Testis (tissue), 2 donors: ENCODE measurements at regions not wholly inside any gene's neighbourhood (a gene's known extent, or its start where the extent isn't known, plus 50 kb on each side); places are given as distances from the start of the nearest gene placed in this dataset.

Experiments used
- DNase-seq: peaks from one replicate; pipeline ENCODE4 v3.0.0-alpha.2; 2019
- H3K27ac ChIP-seq, 2 donors: fragments of 200-600 bp; sonication (generic); one replicate each; pipeline ENCODE4 v1.5.1; 2019
- H3K27me3 ChIP-seq: fragments of 200-600 bp; sonication (generic); one replicate; pipeline ENCODE4 v1.5.1; 2019
- H3K36me3 ChIP-seq: fragments of 200-600 bp; sonication (generic); one replicate; pipeline ENCODE4 v1.5.1; 2017; ENCODE audit warnings: low read depth; ENCODE audit errors: missing control alignments
- H3K4me1 ChIP-seq: fragments of 200-600 bp; sonication (generic); one replicate; pipeline ENCODE4 v1.5.1; 2019
- H3K4me3 ChIP-seq, 2 donors: fragments of 200-600 bp; sonication (generic); one replicate each; pipeline ENCODE4 v1.5.1; 2017 to 2019
- H3K9me3 ChIP-seq: fragments of 200-600 bp; sonication (generic); one replicate; pipeline ENCODE4 v1.5.1; 2017
- CTCF ChIP-seq, 3 experiments: fragments of 450-650 bp in 2 of 3; fragments of 200-600 bp in 1 of 3; sonication (generic) in 1 of 3; IDR thresholded peaks; one replicate each; pipeline ENCODE4 v1.5.1; 2016 to 2019; ENCODE audit warnings: antibody characterized with exemption in 3 of 3, mild to moderate bottlenecking in 2 of 3, moderate library complexity in 1 of 3
- POLR2A ChIP-seq: fragments of 450-650 bp; IDR thresholded peaks from one replicate; pipeline ENCODE4 v1.6.1; 2017; ENCODE audit warnings: antibody characterized with exemption, mild to moderate bottlenecking, moderate library complexity
- WGBS, 2 donors: methylation state at CpG; one replicate each; pipeline ENCODE4 v1.1.5; 2018; 5-methylcytosine and 5-hydroxymethylcytosine counted together
- intact Hi-C: fragments of 100-400 bp; cut with DNase I; formaldehyde crosslinking; loops from one replicate; pipeline ENCODE4 v1.15.1; 2023; ENCODE audit warnings: low total_unique reads

- Histone ChIP-seq H3K4me3 (no peak overlapping the region), H3K27ac (no peak overlapping the region), H3K4me1 (peaks cover 8% of the 10 kb centered on the region), H3K36me3 (no peaks in the 10 kb centered on the region), H3K9me3 (no peaks in the 10 kb centered on the region), H3K27me3 (no peaks in the 10 kb centered on the region)
- intact Hi-C loops = no loop called here
- WGBS, 2 donors = 92 to 94% methylated on average over 7 to 9 of the region's 9 CpGs
- TF ChIP-seq CTCF (IDR thresholded peaks at IDR 0.05) (no peak), POLR2A (no peak)
- DNase-seq = no peak
These were observed 67.1 kb upstream of the TAF1B start for GRCh38 chr2:9775999-9776712.

- intact Hi-C loops = no loop called here
- no peak for DNase-seq
- TF ChIP-seq POLR2A (no peak), CTCF (IDR thresholded peaks at IDR 0.05) (no peak)
- no peaks in the 10 kb centered on the region for H3K36me3 ChIP-seq
- no peak overlapping the region for H3K4me3 ChIP-seq
- WGBS, 2 donors = 96% methylated on average over 5 of the region's 6 CpGs; no CpG with 5 or more reads in 1 of the 2 donors
- no peaks in the 10 kb centered on the region for H3K4me1 ChIP-seq
- H3K27ac ChIP-seq = no peak overlapping the region
- H3K9me3 ChIP-seq = no peaks in the 10 kb centered on the region
- no peaks in the 10 kb centered on the region for H3K27me3 ChIP-seq
These were observed 66.2 kb upstream of the TAF1B start for GRCh38 chr2:9777081-9777480.

GRCh38 chr2:9778012-9778411 lies 65.3 kb upstream of the TAF1B start:
- no peaks in the 10 kb centered on the region for H3K9me3 ChIP-seq
- H3K4me1 ChIP-seq = no peaks in the 10 kb centered on the region
- intact Hi-C loops = no loop called here
- H3K27ac ChIP-seq = no peak overlapping the region
- WGBS, 2 donors = 84 to 95% methylated on average over 4 to 9 of the region's 9 CpGs
- H3K27me3 ChIP-seq = no peaks in the 10 kb centered on the region
- no peaks in the 10 kb centered on the region for H3K36me3 ChIP-seq
- no peak overlapping the region for H3K4me3 ChIP-seq
- TF ChIP-seq POLR2A (no peak), CTCF (IDR thresholded peaks at IDR 0.05) (peak in 1 of 3 experiments; percentile 3)
- DNase-seq = peak; percentile 44

- intact Hi-C loops = no loop called here
- DNase-seq = no peak
These were observed 64.6 kb upstream of the TAF1B start for GRCh38 chr2:9778471-9779316.

More at GRCh38 chr2:9778471-9779316, 64.6 kb upstream of the TAF1B start:
- Histone ChIP-seq H3K9me3 (no peaks in the 10 kb centered on the region), H3K4me3 (no peak overlapping the region), H3K27me3 (no peaks in the 10 kb centered on the region), H3K4me1 (no peaks in the 10 kb centered on the region), H3K27ac (no peak overlapping the region), H3K36me3 (no peaks in the 10 kb centered on the region)
- WGBS, 2 donors = 81 to 85% methylated on average over 16 to 17 of the region's 17 CpGs
- TF ChIP-seq POLR2A (no peak), CTCF (IDR thresholded peaks at IDR 0.05) (no peak)
